ENCODE measurements at regions not wholly inside any gene's neighbourhood (a gene's known extent, or its start where the extent isn't known, plus 50 kb on each side); places are given as distances from the start of the nearest gene placed in this dataset.
A peak's percentile ranks its signal among the peaks of the same experiment; 100 is the strongest.

- Histone ChIP-seq H3K4ac (ENCODE audit: low read depth, low read length) (0 out of 2 replicates have a peak overlapping the region, but pooled peaks have one; percentile 15), H3K4me2 (ENCODE audit: low read depth, low read length) (no peak overlapping the region), H2AK9ac (replicated peaks; ENCODE audit: low read depth, low read length, poor library complexity) (no peak overlapping the region), H4K8ac (ENCODE audit: low read depth in 2 of 2, low read length in 2 of 2) (no peak overlapping the region), H3K79me1 (ENCODE audit: low read depth in 1 of 2, low read length in 2 of 2) (no peaks in the 10 kb centered on the region), H2BK5ac (ENCODE audit: low read depth, low read length, poor library complexity, severe bottlenecking) (no peak overlapping the region), H2BK120ac (ENCODE audit: low read depth, low read length) (no peak overlapping the region), H2AFZ (replicated peaks; ENCODE audit: low read length, poor library complexity) (no peak overlapping the region), H2AK5ac (ENCODE audit: low read depth, low read length) (no peak overlapping the region), H3K9me3 (ENCODE audit: control insufficient read depth, insufficient read depth, low read length) (no peaks in the 10 kb centered on the region), H3K23ac (ENCODE audit: low read depth, low read length) (no peak overlapping the region), H3K9ac (ENCODE audit: low read depth, low read length) (no peak overlapping the region), H2BK15ac (ENCODE audit: low read depth, low read length) (no peak overlapping the region), H4K20me1 (ENCODE audit: insufficient read depth, low read length) (no peaks in the 10 kb centered on the region), H3K4me3 (ENCODE audit: insufficient read depth, low read depth, low read length) (no peak overlapping the region), H3K56ac (ENCODE audit: extremely low read depth, insufficient read depth, low read length) (no peak overlapping the region), H3K9me1 (ENCODE audit: insufficient read depth, low read length) (0 out of 2 replicates have a peak, but pooled peaks cover 3% of the 10 kb centered on the region), H4K91ac (ENCODE audit: insufficient read depth, low read depth, low read length) (peak overlapping the region; percentile 23; the same call in 1 of the 2 replicates), H3K36me3 (ENCODE audit: control insufficient read depth, insufficient read depth, low read length) (no peaks in the 10 kb centered on the region), H3K18ac (ENCODE audit: low read depth, low read length) (peak overlapping the region; percentile 34; the same call in 1 of the 2 replicates), H3K4me1 (ENCODE audit: control insufficient read depth, insufficient read depth, low read length) (no peaks in the 10 kb centered on the region), H4K5ac (ENCODE audit: low read depth, low read length) (no peak overlapping the region; the same call in 1 of the 2 replicates), H2BK20ac (ENCODE audit: low read depth, low read length) (peak overlapping the region; percentile 11; the same call in 1 of the 2 replicates), H3K27ac (ENCODE audit: insufficient read depth, low read length) (no peak overlapping the region), H3K14ac (replicated peaks; ENCODE audit: low read depth, low read length) (no peak overlapping the region), H3K27me3 (ENCODE audit: control insufficient read depth, insufficient read depth, low read length) (no peaks in the 10 kb centered on the region)
- dilution Hi-C loops (cut with HindIII; ENCODE audit: low sequenced_read_pairs, unreplicated experiment), result no loop called here
- DNase-seq, result no peak
- TF ChIP-seq RCOR1 (IDR thresholded peaks at IDR 0.05; ENCODE audit: insufficient replicate concordance, low read length), result no peak
- no peak for TF ChIP-seq NFE2L2 (IDR thresholded peaks at IDR 0.05; ENCODE audit: low read depth, low read length)
- no peak for TF ChIP-seq RAD21 (IDR thresholded peaks at IDR 0.05; ENCODE audit: low read length)
- TF ChIP-seq, protein P1, sequence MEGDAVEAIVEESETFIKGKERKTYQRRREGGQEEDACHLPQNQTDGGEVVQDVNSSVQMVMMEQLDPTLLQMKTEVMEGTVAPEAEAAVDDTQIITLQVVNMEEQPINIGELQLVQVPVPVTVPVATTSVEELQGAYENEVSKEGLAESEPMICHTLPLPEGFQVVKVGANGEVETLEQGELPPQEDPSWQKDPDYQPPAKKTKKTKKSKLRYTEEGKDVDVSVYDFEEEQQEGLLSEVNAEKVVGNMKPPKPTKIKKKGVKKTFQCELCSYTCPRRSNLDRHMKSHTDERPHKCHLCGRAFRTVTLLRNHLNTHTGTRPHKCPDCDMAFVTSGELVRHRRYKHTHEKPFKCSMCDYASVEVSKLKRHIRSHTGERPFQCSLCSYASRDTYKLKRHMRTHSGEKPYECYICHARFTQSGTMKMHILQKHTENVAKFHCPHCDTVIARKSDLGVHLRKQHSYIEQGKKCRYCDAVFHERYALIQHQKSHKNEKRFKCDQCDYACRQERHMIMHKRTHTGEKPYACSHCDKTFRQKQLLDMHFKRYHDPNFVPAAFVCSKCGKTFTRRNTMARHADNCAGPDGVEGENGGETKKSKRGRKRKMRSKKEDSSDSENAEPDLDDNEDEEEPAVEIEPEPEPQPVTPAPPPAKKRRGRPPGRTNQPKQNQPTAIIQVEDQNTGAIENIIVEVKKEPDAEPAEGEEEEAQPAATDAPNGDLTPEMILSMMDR (conservative IDR thresholded peaks at IDR 0.05; ENCODE audit: low read depth, low read length), result no peak
- TF ChIP-seq MXI1 (IDR thresholded peaks at IDR 0.05; ENCODE audit: borderline replicate concordance, low read depth, low read length), result no peak
- TF ChIP-seq SMC3 (IDR thresholded peaks at IDR 0.05; ENCODE audit: low read depth, low read length), result no peak
- TF ChIP-seq, protein P2, sequence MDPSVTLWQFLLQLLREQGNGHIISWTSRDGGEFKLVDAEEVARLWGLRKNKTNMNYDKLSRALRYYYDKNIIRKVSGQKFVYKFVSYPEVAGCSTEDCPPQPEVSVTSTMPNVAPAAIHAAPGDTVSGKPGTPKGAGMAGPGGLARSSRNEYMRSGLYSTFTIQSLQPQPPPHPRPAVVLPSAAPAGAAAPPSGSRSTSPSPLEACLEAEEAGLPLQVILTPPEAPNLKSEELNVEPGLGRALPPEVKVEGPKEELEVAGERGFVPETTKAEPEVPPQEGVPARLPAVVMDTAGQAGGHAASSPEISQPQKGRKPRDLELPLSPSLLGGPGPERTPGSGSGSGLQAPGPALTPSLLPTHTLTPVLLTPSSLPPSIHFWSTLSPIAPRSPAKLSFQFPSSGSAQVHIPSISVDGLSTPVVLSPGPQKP (IDR thresholded peaks at IDR 0.05; ENCODE audit: borderline replicate concordance, low read depth, low read length), result no peak
- no peak for TF ChIP-seq MAZ (IDR thresholded peaks at IDR 0.05; ENCODE audit: borderline replicate concordance, low read depth, low read length)
- TF ChIP-seq MAFK (IDR thresholded peaks at IDR 0.05; ENCODE audit: low read depth, low read length), result no peak
- TF ChIP-seq CEBPB (IDR thresholded peaks at IDR 0.05; ENCODE audit: low read depth, low read length), result no peak
- no peak for TF ChIP-seq BHLHE40 (IDR thresholded peaks at IDR 0.05; ENCODE audit: low read depth, low read length)
- TF ChIP-seq, protein P3, sequence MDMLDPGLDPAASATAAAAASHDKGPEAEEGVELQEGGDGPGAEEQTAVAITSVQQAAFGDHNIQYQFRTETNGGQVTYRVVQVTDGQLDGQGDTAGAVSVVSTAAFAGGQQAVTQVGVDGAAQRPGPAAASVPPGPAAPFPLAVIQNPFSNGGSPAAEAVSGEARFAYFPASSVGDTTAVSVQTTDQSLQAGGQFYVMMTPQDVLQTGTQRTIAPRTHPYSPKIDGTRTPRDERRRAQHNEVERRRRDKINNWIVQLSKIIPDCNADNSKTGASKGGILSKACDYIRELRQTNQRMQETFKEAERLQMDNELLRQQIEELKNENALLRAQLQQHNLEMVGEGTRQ (IDR thresholded peaks at IDR 0.05; ENCODE audit: low read depth, low read length), result no peak
- no peak for TF ChIP-seq RFX5 (IDR thresholded peaks at IDR 0.05; ENCODE audit: low read depth, low read length)
- no peak for TF ChIP-seq FOS (IDR thresholded peaks at IDR 0.05; ENCODE audit: low read depth, low read length)
- no peak for TF ChIP-seq POLR2A (IDR thresholded peaks at IDR 0.05; ENCODE audit: low read depth, low read length)
- no peak for TF ChIP-seq CHD1 (IDR thresholded peaks at IDR 0.05; ENCODE audit: low read depth, low read length)
- WGBS, 2 experiments (ENCODE audit: extremely low coverage in 2 of 2, insufficient read length in 1 of 2), result no CpG with 5 or more reads among the region's 5 CpGs
- no peak for ATAC-seq (ENCODE audit: low read depth)
- intact Hi-C loops (cut with micrococcal nuclease), result no loop called here
- in situ Hi-C loops (cut with MboI; ENCODE audit: low sequenced_read_pairs), result no loop called here
- CTCF ChIA-PET, result no interaction called here
- no TSS peak for BruUV-seq (replicated peaks)
- POLR2A ChIA-PET (ENCODE audit: unreplicated experiment), result no interaction called here
Observed at GRCh38 chr7:46550864-46551263, 629.8 kb upstream of the IGFBP3 start.

All from IMR-90 (cell line).